22Rv1 (cell line): ENCODE measurements at regions not wholly inside any gene's neighbourhood (a gene's known extent, or its start where the extent isn't known, plus 50 kb on each side); places are given as distances from the start of the nearest gene placed in this dataset.

Experiments
- ZFX ChIP-seq: fragments of 450-650 bp; IDR thresholded peaks from 2 replicates; pipeline ENCODE4 v1.6.1; 2017; ENCODE audit warnings: antibody characterized with exemption, borderline replicate concordance
- TF ChIP-seq, protein P1 (sequence below): fragments of 450-650 bp; IDR thresholded peaks from 2 replicates; pipeline ENCODE4 v1.5.1; 2017; ENCODE audit warnings: mild to moderate bottlenecking

DNA sequence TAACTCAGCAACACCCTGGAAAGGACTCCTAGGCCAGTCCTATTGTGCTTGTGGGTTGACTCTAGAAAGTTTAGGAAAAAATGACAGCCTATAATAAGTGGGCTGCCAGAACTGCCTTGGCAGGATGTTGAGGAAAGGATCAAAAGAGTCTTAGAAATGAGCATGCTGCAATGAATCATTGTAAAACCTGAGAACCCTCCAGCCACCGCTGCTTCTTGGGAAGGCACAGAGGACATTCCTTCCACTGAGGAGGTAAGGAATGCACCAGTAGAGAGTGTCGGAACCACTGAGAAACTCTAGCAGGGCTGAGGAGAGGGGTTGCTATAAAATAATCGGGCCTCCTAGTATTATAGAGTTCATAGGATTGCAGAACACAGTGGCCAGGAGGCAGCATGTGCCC is 146.7 kb upstream of the SMIM21 start:
- TF ChIP-seq, protein P1, sequence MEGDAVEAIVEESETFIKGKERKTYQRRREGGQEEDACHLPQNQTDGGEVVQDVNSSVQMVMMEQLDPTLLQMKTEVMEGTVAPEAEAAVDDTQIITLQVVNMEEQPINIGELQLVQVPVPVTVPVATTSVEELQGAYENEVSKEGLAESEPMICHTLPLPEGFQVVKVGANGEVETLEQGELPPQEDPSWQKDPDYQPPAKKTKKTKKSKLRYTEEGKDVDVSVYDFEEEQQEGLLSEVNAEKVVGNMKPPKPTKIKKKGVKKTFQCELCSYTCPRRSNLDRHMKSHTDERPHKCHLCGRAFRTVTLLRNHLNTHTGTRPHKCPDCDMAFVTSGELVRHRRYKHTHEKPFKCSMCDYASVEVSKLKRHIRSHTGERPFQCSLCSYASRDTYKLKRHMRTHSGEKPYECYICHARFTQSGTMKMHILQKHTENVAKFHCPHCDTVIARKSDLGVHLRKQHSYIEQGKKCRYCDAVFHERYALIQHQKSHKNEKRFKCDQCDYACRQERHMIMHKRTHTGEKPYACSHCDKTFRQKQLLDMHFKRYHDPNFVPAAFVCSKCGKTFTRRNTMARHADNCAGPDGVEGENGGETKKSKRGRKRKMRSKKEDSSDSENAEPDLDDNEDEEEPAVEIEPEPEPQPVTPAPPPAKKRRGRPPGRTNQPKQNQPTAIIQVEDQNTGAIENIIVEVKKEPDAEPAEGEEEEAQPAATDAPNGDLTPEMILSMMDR: no peak
- TF ChIP-seq ZFX: no peak
